GM04503 (cell line): ENCODE measurements at regions not wholly inside any gene's neighbourhood (a gene's known extent, or its start where the extent isn't known, plus 50 kb on each side); places are given as distances from the start of the nearest gene placed in this dataset.

ENCODE experiments used
- DNase-seq: peaks from one replicate; pipeline ENCODE4 v3.0.0-alpha.2; 2012; ENCODE audit warnings: low read depth

GRCh38 chr7:21092766-21093702 lies 306.3 kb upstream of the SP8 start:
- no peak for DNase-seq

GRCh38 chr7:21094589-21094988 lies 307.9 kb upstream of the SP8 start:
- DNase-seq = no peak

- DNase-seq = no peak
Observed at GRCh38 chr7:21099432-21099831, 312.7 kb upstream of the SP8 start.

GRCh38 chr7:21099955-21100354 lies 313.3 kb upstream of the SP8 start:
- no peak for DNase-seq

- no peak for DNase-seq
Observed at GRCh38 chr7:21101541-21101940, 314.9 kb upstream of the SP8 start.

- no peak for DNase-seq
Observed at GRCh38 chr7:21103426-21104123, 316.9 kb upstream of the SP8 start.

GRCh38 chr7:21104124-21104500 lies 317.4 kb upstream of the SP8 start:
- no peak for DNase-seq

GRCh38 chr7:21106296-21106732 lies 319.6 kb upstream of the SP8 start:
- DNase-seq = no peak

- DNase-seq = no peak
Observed at GRCh38 chr7:21107101-21107500, 320.4 kb upstream of the SP8 start.

GRCh38 chr7:21108182-21108581 lies 319.7 kb upstream of the SP4 start:
- DNase-seq = no peak

GRCh38 chr7:21113609-21114415 lies 314.1 kb upstream of the SP4 start:
- no peak for DNase-seq

- no peak for DNase-seq
Observed at GRCh38 chr7:21123586-21123985, 304.3 kb upstream of the SP4 start.

GRCh38 chr7:21125297-21125696 lies 302.6 kb upstream of the SP4 start:
- no peak for DNase-seq

- no peak for DNase-seq
Observed at GRCh38 chr7:21128062-21128817, 299.6 kb upstream of the SP4 start.

GRCh38 chr7:21131897-21132296 lies 296.0 kb upstream of the SP4 start:
- DNase-seq = no peak

- DNase-seq = no peak
Observed at GRCh38 chr7:21134631-21135030, 293.3 kb upstream of the SP4 start.

- no peak for DNase-seq
Observed at GRCh38 chr7:21135437-21135836, 292.4 kb upstream of the SP4 start.

- no peak for DNase-seq
Observed at GRCh38 chr7:21137640-21138039, 290.2 kb upstream of the SP4 start.

- DNase-seq = no peak
Observed at GRCh38 chr7:21140622-21141021, 287.3 kb upstream of the SP4 start.

- DNase-seq = no peak
Observed at GRCh38 chr7:21141476-21141875, 286.4 kb upstream of the SP4 start.

- no peak for DNase-seq
Observed at GRCh38 chr7:21142081-21142480, 285.8 kb upstream of the SP4 start.
